Transverse colon (tissue), 4 donors: ENCODE measurements at regions not wholly inside any gene's neighbourhood (a gene's known extent, or its start where the extent isn't known, plus 50 kb on each side); places are given as distances from the start of the nearest gene placed in this dataset.

Source experiments
- POLR2A ChIP-seq: fragments of 450-650 bp; IDR thresholded peaks from one replicate; pipeline ENCODE4 v1.6.1; 2016; ENCODE audit warnings: antibody characterized with exemption, mild to moderate bottlenecking, moderate library complexity
- POLR2AphosphoS5 ChIP-seq, 3 donors: sonication (generic); formaldehyde crosslinking; IDR thresholded peaks; one replicate each; pipeline ENCODE4 v1.6.1; 2016; ENCODE audit warnings: antibody characterized with exemption in 3 of 3
- TF ChIP-seq, protein P1 (sequence below), 5 experiments: fragments of 200-600 bp in 3 of 5; fragments of 450-650 bp in 2 of 5; sonication (generic) in 3 of 5; IDR thresholded peaks; 1 replicate in 2 of 5; 2 replicates in 3 of 5; pipeline ENCODE4 v1.5.1; 2016 to 2017; ENCODE audit warnings: antibody characterized with exemption in 5 of 5, inconsistent platforms in 3 of 5, mild to moderate bottlenecking in 2 of 5, moderate library complexity in 1 of 5

DNA sequence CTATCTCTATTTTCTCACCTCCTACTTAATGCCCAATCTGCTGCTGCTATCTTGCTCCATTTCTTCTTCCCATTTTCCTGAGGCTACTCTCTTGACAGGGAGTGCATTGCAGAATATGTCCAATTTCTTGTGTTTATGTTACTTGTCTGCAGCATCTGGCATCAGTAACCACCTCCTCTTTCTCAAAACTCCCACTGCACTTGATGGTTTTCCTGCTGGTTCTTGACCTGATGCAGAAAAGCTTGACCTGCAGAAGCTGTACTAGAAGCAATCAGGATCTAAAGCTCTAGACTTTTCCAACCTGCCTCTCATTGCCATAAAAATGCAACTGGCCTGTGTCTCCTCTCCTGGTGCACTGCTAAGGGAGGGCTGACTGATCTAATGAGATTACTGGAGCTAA is 287.8 kb downstream of the ZEB1 start:
- TF ChIP-seq, protein P1, sequence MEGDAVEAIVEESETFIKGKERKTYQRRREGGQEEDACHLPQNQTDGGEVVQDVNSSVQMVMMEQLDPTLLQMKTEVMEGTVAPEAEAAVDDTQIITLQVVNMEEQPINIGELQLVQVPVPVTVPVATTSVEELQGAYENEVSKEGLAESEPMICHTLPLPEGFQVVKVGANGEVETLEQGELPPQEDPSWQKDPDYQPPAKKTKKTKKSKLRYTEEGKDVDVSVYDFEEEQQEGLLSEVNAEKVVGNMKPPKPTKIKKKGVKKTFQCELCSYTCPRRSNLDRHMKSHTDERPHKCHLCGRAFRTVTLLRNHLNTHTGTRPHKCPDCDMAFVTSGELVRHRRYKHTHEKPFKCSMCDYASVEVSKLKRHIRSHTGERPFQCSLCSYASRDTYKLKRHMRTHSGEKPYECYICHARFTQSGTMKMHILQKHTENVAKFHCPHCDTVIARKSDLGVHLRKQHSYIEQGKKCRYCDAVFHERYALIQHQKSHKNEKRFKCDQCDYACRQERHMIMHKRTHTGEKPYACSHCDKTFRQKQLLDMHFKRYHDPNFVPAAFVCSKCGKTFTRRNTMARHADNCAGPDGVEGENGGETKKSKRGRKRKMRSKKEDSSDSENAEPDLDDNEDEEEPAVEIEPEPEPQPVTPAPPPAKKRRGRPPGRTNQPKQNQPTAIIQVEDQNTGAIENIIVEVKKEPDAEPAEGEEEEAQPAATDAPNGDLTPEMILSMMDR (IDR thresholded peaks at IDR 0.05) = no peak
- TF ChIP-seq POLR2A (no peak), POLR2AphosphoS5 (IDR thresholded peaks at IDR 0.05) (no peak)
